GM18909 (cell line): ENCODE measurements at regions not wholly inside any gene's neighbourhood (a gene's known extent, or its start where the extent isn't known, plus 50 kb on each side); places are given as distances from the start of the nearest gene placed in this dataset.
"Not testable (repeated sequence)": the region's sequence is repeated elsewhere in the genome, so short reads cannot be mapped to it uniquely, and the experiment has no call there.

Source experiments
- ATAC-seq: cut with Tn5 transposase; IDR thresholded peaks from one replicate; pipeline ENCODE4 v1.9.1; 2021; ENCODE audit warnings: mild to moderate bottlenecking; ENCODE audit not compliant: unreplicated experiment, poor library complexity

- ATAC-seq = no peak
These were observed 1283.7 kb upstream of the RAG2 start for GRCh38 chr11:37881741-37882140.

GRCh38 chr11:37861671-37862070 lies 1263.6 kb upstream of the RAG2 start:
- ATAC-seq = no peak

DNA sequence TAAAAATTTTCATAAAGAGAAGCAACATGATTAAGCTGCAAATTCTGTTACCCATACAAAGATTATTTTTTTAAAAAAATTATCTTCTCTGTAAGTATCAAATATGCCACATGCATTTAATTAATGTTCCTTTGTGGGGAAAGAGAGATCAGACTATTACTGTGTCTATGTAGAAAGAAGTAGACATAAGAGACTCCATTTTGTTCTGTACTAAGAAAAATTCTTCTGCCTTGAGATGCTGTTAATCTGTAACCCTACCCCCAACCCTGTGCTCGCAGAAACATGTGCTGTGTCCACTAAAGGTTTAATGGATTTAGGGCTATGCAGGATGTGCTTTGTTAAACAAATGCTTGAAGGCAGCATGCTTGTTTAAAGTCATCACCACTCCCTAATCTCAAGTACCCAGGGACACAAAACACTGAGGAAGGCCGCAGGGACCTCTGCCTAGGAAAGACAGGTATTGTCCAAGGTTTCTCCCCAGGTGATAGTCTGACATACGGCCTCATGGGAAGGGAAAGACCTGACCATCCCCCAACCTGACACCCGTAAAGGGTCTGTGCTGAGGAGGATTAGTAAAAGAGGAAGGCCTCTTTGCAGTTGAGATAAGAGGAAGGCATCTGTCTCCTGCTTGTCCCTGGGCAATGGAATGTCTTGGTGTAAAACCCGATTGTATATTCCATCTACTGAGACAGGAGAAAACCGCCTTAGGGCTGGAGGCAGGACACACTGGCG lies 1260.9 kb upstream of the RAG2 start:
- not testable (repeated sequence) for ATAC-seq

DNA sequence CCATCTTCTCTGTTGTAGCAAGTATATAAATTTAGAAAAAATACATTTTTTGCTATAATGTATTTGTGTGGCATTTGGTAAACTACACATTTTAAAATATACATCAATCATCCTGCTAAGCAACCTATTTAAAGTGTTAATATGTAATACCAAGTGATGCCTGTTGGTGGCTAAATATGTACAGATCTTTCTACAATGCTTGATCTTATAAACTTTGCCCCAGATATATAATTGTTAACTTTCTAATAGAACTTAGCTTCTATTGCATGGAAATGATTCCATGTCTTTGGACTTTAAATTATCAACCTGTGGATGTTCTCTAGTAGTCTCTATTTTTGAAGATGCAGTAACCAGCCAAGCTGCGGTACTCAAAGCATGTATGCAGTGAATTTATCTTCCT lies 1260.4 kb upstream of the RAG2 start:
- ATAC-seq = no peak

DNA sequence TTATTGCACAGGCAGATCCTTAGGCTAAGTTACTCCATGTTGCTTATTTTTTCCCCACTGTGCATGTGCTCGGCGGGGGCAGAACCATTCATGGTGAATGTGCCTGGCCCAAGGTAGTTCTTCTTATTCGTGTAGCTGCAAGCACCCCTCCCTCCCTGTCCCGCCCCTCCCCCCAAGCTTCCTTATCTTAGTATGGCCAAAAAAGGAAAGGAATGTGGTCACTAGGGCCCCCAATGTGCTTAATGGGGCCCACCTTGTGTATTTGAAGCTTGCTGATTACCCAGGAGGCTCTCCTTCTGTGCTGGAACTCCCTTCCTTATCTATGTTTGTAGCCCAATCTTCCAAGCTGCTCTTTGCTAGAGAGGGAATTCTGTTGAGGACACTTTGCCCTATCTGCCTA lies 1259.7 kb upstream of the RAG2 start:
- no peak for ATAC-seq

GRCh38 chr11:37849706-37850105 lies 1251.7 kb upstream of the RAG2 start:
- no peak for ATAC-seq

- ATAC-seq = no peak
These were observed 1245.6 kb upstream of the RAG2 start for GRCh38 chr11:37843603-37844002.

DNA sequence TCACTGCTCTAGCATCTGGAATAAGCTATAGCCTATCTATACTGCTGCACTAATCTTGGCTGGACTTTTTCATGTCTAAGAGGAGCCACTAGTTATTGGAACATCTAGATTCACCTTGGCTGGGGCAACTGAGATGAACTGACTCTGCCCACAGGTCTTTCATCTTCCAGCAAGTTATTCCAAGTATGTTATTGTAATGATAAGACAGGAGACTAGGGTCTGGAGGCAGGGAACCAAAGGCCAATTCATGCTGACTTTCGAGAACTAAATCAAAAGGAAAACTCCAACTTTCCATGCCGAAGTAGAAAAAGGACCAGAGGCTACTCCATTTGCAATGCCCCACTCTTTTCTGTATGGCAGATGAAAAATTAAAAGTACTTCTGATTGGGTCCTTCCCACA lies 1243.0 kb upstream of the RAG2 start:
- no peak for ATAC-seq

- not testable (repeated sequence) for ATAC-seq
These were observed 1242.3 kb upstream of the RAG2 start for GRCh38 chr11:37840345-37840744.

DNA sequence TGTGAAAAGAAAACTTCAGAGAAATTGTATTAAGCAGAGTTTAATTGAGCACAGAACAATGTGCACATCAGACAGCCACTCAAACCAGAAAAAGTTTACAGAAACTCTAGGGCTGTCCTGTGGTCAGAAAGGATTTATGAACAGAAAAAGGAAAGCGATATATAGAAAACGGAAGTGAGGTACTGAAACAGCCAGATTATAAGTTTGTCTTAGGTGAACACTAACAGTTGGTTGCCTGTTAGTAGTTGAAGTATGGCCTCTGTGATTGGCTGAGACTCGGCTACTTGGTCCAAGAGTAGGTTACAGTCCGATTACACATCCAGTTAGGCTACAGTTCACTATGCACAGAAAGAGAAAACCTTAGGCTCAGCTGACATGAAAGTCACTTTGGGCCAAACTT lies 1232.5 kb upstream of the RAG2 start:
- no peak for ATAC-seq

DNA sequence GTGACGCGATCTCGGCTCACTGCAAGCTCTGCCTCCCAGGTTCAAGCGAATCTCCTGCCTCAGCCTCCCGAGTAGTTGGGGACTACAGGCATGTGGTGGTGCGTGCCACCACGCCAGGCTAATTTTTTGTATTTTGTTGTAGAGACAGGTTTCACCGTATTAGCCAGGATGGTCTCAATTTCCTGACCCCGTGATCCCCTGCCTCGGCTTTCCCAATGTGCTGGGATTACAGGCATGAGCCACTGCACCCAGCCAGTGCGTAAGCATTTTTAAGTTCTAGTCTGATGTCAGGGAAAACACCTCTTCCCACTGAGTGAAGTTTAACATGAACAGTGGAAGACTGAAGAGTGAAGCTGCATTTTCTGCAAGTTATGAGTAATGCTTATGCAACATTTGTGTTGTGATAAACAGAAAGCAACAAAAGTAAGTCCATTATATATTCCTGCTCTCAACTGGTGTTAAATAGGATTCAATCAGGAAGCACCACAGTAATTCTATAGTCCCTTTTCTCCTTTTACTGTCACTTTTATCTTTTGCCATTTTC lies 1219.8 kb upstream of the RAG2 start:
- no peak for ATAC-seq

- ATAC-seq = no peak
These were observed 1214.3 kb upstream of the RAG2 start for GRCh38 chr11:37812281-37812880.

DNA sequence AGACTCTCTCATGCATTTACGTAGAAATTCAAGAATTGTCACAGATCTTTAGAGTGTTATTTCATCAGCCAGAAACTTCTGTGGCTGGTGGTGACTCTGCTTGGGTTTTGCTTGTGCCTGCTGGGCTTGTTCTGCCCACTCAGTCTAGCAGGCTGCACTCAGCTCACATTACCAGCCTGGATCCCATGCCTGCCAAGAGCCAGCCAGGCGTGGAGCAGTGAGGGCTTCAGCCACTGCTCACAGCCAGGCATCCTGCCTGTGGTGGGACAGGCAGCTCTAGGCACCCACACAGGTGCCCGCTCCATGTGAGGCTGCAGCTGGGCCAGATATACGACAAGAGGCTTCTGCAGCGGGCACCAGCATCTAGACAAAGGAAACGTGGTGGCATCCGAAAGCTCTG lies 1213.3 kb upstream of the RAG2 start:
- no peak for ATAC-seq

- no peak for ATAC-seq
These were observed 1206.6 kb upstream of the RAG2 start for GRCh38 chr11:37804666-37805065.

DNA sequence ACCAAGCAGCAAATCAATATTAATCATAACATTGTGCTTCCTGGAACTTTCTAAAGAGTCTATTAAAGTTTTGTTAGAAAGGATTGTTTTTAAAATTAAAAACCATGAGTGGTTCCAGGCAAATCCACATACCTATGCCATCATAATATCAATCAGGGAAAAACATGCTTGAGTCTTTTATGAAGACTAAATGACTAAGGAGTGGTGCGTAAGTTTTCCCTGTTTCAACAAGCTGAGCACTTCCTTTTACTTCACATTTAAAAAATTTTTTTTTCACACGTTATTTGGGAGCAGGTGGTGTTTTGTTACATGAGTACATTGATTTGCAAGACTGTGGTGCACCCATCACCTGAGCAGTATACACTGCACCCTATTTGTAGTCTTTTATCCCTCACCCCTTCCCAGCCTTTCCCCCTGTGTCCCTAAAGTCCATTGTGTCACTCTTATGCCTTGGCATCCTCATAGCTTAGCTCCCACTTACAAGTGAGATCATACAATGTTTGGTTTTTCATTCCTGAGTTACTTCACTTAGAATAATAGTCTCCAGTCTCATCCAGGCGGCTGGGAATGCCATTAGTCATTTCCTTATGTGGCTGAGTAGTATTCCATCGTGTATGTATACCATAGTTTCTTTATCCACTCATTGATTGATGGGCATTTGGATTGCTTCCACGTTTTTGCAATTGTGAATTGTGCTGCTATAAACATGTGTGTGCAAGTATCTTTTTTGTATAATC lies 1190.3 kb upstream of the RAG2 start:
- ATAC-seq = no peak

DNA sequence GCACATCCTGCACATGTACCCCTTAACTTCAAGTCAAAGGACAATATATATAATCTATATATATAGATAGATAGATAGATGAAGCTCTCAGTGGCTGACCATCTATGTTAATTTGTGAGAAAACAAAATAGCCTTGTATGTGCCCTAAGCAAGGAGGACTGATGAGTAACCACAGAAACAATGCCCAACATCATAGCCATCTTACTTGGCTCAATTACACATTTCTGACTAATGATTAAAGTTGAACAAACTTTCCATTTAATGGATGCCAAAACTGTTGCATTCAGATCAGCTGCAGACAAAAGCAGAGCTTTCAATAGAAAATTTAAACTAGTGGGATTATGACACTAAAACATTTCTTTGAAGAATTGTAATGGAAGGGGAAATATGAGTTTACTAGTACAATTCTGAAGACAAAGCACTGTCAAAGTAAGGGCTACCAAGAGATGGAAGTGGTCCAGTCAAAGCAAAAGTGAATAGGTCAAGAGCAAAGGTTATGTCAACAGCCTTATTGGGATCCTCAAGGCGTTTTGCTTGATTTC lies 1188.2 kb upstream of the RAG2 start:
- ATAC-seq = no peak

GRCh38 chr11:37774441-37774840 lies 1176.4 kb upstream of the RAG2 start:
- no peak for ATAC-seq

DNA sequence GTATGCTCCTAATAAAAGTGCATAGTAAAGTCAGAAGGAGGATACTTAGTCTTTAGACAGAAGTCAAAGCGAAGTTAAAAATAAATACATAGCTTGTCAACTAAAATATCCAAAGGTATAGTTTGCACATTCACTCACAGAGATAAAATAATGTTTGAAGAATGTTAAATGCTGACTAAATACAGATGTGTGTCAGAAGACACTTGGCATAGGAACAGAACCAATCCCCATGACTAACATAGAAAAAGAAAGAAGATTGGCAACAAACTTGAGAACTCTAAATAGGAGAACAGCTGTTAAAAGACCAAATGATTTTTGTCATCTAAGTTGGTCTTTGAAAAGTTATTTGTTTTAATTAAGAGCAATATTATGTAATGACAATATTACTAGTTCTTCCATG lies 1172.1 kb upstream of the RAG2 start:
- ATAC-seq = no peak

DNA sequence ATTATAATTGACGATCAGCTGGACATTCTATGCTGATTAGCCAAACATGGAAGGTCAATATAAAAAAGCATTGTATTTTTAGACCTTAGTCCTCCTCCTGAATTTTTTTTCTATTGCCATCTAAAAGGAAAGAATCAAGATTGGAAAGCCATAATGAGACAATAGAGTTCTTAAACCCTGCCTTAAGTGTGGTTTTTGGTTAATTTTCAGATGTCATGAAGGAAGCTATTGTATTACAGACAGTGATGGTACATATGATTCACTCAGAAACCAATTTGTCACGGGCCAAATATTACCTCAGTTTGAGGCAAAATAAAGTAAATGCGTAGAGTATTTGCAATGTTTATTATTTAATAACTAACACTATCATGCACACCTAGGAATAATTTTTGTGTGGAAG lies 1164.0 kb upstream of the RAG2 start:
- no peak for ATAC-seq

DNA sequence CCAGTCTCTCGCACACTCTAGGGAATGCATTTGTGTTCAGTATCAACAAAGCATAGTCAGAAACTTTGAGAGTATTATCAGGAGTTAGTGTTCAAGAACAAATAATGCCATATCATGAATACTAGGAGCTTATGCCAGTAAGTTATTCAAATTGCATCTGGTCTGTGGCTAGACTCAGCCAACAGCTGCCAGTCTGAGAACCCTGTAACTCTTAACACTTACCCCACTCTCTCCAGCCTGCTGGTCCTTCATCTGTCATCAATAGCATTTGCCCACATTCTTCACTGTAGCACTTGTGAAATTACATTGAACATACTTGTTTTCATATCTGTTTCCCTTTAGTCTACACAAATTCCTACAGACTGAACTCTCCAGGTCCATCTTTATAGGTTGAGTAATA lies 1157.5 kb upstream of the RAG2 start:
- no peak for ATAC-seq

- no peak for ATAC-seq
These were observed 1150.6 kb upstream of the RAG2 start for GRCh38 chr11:37748641-37749040.
